C4-2B (cell line): ENCODE measurements at regions not wholly inside any gene's neighbourhood (a gene's known extent, or its start where the extent isn't known, plus 50 kb on each side); places are given as distances from the start of the nearest gene placed in this dataset.

Experiments used
- ZFX ChIP-seq: fragments of 450-650 bp; IDR thresholded peaks from 2 replicates; pipeline ENCODE4 v1.6.1; 2017
- TF ChIP-seq, protein P1 (sequence below): fragments of 450-650 bp; conservative IDR thresholded peaks from 2 replicates; pipeline ENCODE4 v1.5.1; 2017; ENCODE audit warnings: mild to moderate bottlenecking

DNA sequence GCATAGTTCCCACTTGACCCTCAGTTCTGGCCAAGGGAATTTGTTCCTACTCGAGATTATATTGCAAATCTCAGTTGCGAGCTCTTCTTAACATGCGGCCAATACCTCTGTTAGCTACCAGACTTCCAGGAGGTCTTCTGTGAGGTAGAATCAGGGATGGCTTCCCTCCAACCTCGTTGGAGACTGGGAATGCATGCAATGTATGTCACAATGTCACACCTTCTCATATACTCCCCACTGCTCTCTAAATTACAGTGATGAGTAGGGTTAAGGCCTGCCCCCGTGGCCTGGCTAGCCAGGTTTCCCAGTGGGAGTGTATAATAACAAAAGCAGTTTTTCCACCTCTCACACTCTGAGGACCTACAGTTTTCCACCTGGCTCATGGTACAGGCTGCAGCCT lies 1962.5 kb downstream of the ARAP2 start:
- TF ChIP-seq, protein P1, sequence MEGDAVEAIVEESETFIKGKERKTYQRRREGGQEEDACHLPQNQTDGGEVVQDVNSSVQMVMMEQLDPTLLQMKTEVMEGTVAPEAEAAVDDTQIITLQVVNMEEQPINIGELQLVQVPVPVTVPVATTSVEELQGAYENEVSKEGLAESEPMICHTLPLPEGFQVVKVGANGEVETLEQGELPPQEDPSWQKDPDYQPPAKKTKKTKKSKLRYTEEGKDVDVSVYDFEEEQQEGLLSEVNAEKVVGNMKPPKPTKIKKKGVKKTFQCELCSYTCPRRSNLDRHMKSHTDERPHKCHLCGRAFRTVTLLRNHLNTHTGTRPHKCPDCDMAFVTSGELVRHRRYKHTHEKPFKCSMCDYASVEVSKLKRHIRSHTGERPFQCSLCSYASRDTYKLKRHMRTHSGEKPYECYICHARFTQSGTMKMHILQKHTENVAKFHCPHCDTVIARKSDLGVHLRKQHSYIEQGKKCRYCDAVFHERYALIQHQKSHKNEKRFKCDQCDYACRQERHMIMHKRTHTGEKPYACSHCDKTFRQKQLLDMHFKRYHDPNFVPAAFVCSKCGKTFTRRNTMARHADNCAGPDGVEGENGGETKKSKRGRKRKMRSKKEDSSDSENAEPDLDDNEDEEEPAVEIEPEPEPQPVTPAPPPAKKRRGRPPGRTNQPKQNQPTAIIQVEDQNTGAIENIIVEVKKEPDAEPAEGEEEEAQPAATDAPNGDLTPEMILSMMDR = no peak
- TF ChIP-seq ZFX = no peak
